Effector memory CD4-positive, alpha-beta T cell (primary cell): ENCODE measurements at regions not wholly inside any gene's neighbourhood (a gene's known extent, or its start where the extent isn't known, plus 50 kb on each side); places are given as distances from the start of the nearest gene placed in this dataset.

Experiments
- DNase-seq, 3 donors: peaks; one replicate each; pipeline ENCODE4 v3.0.0-alpha.2; 2020
- H3K27ac ChIP-seq: 2 replicates; pipeline ENCODE4 v1.7.0; 2013; ENCODE audit warnings: mild to moderate bottlenecking, low read length, moderate library complexity; ENCODE audit not compliant: insufficient read depth, poor library complexity, severe bottlenecking
- H3K27me3 ChIP-seq: replicated peaks from 2 replicates; pipeline ENCODE4 v1.7.0; 2013; ENCODE audit warnings: mild to moderate bottlenecking, low read length; ENCODE audit not compliant: insufficient read depth, control insufficient read depth, poor library complexity, severe bottlenecking
- H3K36me3 ChIP-seq: 2 replicates; pipeline ENCODE4 v1.7.0; 2013; ENCODE audit warnings: mild to moderate bottlenecking, low read length, moderate library complexity; ENCODE audit not compliant: control insufficient read depth, insufficient read depth
- H3K4me1 ChIP-seq: 2 replicates; pipeline ENCODE4 v1.7.0; 2013; ENCODE audit warnings: low read length, mild to moderate bottlenecking; ENCODE audit not compliant: control insufficient read depth, insufficient read depth, poor library complexity, severe bottlenecking
- H3K4me3 ChIP-seq: 2 replicates; pipeline ENCODE4 v1.7.0; 2013; ENCODE audit warnings: low read length, low read depth, mild to moderate bottlenecking; ENCODE audit not compliant: insufficient read depth, poor library complexity, severe bottlenecking
- H3K9me3 ChIP-seq: 2 replicates; pipeline ENCODE4 v1.7.0; 2013; ENCODE audit warnings: mild to moderate bottlenecking, low read length, moderate library complexity; ENCODE audit not compliant: control insufficient read depth

- Histone ChIP-seq H3K4me1 (no peaks in the 10 kb centered on the region), H3K9me3 (no peaks in the 10 kb centered on the region), H3K27ac (no peak overlapping the region), H3K36me3 (no peaks in the 10 kb centered on the region), H3K4me3 (no peak overlapping the region), H3K27me3 (no peaks in the 10 kb centered on the region)
- DNase-seq, result no peak
Measured at GRCh38 chr14:98695809-98696208, 576.2 kb downstream of the BCL11B start.

- no peaks in the 10 kb centered on the region for H3K4me1 ChIP-seq
- no peak for DNase-seq
- no peak overlapping the region for H3K27ac ChIP-seq
- H3K9me3 ChIP-seq, result no peaks in the 10 kb centered on the region
- no peaks in the 10 kb centered on the region for H3K36me3 ChIP-seq
- no peak overlapping the region for H3K4me3 ChIP-seq
- H3K27me3 ChIP-seq, result no peaks in the 10 kb centered on the region
Measured at GRCh38 chr14:98698341-98698740, 573.7 kb downstream of the BCL11B start.

GRCh38 chr14:98700748-98701147 lies 571.2 kb downstream of the BCL11B start:
- H3K27me3 ChIP-seq, result no peaks in the 10 kb centered on the region
- no peak for DNase-seq
- H3K4me3 ChIP-seq, result no peak overlapping the region
- no peaks in the 10 kb centered on the region for H3K36me3 ChIP-seq
- H3K9me3 ChIP-seq, result no peaks in the 10 kb centered on the region
- H3K4me1 ChIP-seq, result peaks cover 9% of the 10 kb centered on the region
- no peak overlapping the region for H3K27ac ChIP-seq

GRCh38 chr14:98701377-98701776 lies 570.6 kb downstream of the BCL11B start:
- DNase-seq, result no peak

GRCh38 chr14:98704441-98704840 lies 567.6 kb downstream of the BCL11B start:
- Histone ChIP-seq H3K4me1 (peaks cover 9% of the 10 kb centered on the region), H3K27me3 (no peaks in the 10 kb centered on the region), H3K36me3 (no peaks in the 10 kb centered on the region), H3K9me3 (no peaks in the 10 kb centered on the region), H3K27ac (no peak overlapping the region), H3K4me3 (no peak overlapping the region)
- DNase-seq, result peak; percentile 6 to 15 (median 7)

More at GRCh38 chr14:98701377-98701776, 570.6 kb downstream of the BCL11B start:
- H3K27me3 ChIP-seq, result no peaks in the 10 kb centered on the region
- H3K4me1 ChIP-seq, result peaks cover 9% of the 10 kb centered on the region
- H3K9me3 ChIP-seq, result no peaks in the 10 kb centered on the region
- no peak overlapping the region for H3K4me3 ChIP-seq
- H3K27ac ChIP-seq, result no peak overlapping the region
- H3K36me3 ChIP-seq, result no peaks in the 10 kb centered on the region

- no peak for DNase-seq
- Histone ChIP-seq H3K36me3 (no peaks in the 10 kb centered on the region), H3K4me1 (peaks cover 9% of the 10 kb centered on the region), H3K27me3 (no peaks in the 10 kb centered on the region), H3K9me3 (no peaks in the 10 kb centered on the region), H3K4me3 (no peak overlapping the region), H3K27ac (no peak overlapping the region)
Measured at GRCh38 chr14:98705871-98706300, 566.1 kb downstream of the BCL11B start.

GRCh38 chr14:98707522-98707921 lies 564.5 kb downstream of the BCL11B start:
- Histone ChIP-seq H3K4me1 (peaks cover 9% of the 10 kb centered on the region), H3K4me3 (no peak overlapping the region), H3K27me3 (no peaks in the 10 kb centered on the region), H3K27ac (no peak overlapping the region), H3K36me3 (no peaks in the 10 kb centered on the region), H3K9me3 (no peaks in the 10 kb centered on the region)
- DNase-seq, result no peak

- H3K27me3 ChIP-seq, result no peaks in the 10 kb centered on the region
- no peak for DNase-seq
- H3K4me3 ChIP-seq, result no peak overlapping the region
- peaks cover 9% of the 10 kb centered on the region for H3K4me1 ChIP-seq
- H3K27ac ChIP-seq, result no peak overlapping the region
- no peaks in the 10 kb centered on the region for H3K36me3 ChIP-seq
- no peaks in the 10 kb centered on the region for H3K9me3 ChIP-seq
Measured at GRCh38 chr14:98708555-98708954, 563.4 kb downstream of the BCL11B start.

GRCh38 chr14:98711453-98711852 lies 560.5 kb downstream of the BCL11B start:
- H3K27ac ChIP-seq, result no peak overlapping the region
- no peak overlapping the region for H3K4me3 ChIP-seq
- H3K27me3 ChIP-seq, result no peaks in the 10 kb centered on the region
- H3K36me3 ChIP-seq, result no peaks in the 10 kb centered on the region
- no peaks in the 10 kb centered on the region for H3K4me1 ChIP-seq
- DNase-seq, result no peak
- no peaks in the 10 kb centered on the region for H3K9me3 ChIP-seq

- DNase-seq, result no peak
- H3K4me1 ChIP-seq, result no peaks in the 10 kb centered on the region
- no peaks in the 10 kb centered on the region for H3K27me3 ChIP-seq
- H3K27ac ChIP-seq, result no peak overlapping the region
- H3K4me3 ChIP-seq, result no peak overlapping the region
- H3K36me3 ChIP-seq, result no peaks in the 10 kb centered on the region
- H3K9me3 ChIP-seq, result no peaks in the 10 kb centered on the region
Measured at GRCh38 chr14:98714626-98715425, 557.2 kb downstream of the BCL11B start.
